ENCODE measurements at regions not wholly inside any gene's neighbourhood (a gene's known extent, or its start where the extent isn't known, plus 50 kb on each side); places are given as distances from the start of the nearest gene placed in this dataset.
"Not testable (repeated sequence)": the region's sequence is repeated elsewhere in the genome, so short reads cannot be mapped to it uniquely, and the experiment has no call there.

GRCh38 chr3:152914743-152915142, 79.8 kb downstream of the P2RY1 start:
- not testable (repeated sequence) for TF ChIP-seq CTCF (IDR thresholded peaks at IDR 0.05; ENCODE audit: borderline replicate concordance, extremely low read depth, low read length, poor library complexity, severe bottlenecking); EZH2 (IDR thresholded peaks at IDR 0.05; ENCODE audit: borderline replicate concordance, low read depth, low read length, severe bottlenecking)
